HUES48 (cell line): ENCODE measurements at regions not wholly inside any gene's neighbourhood (a gene's known extent, or its start where the extent isn't known, plus 50 kb on each side); places are given as distances from the start of the nearest gene placed in this dataset.
"Not testable (repeated sequence)": the region's sequence is repeated elsewhere in the genome, so short reads cannot be mapped to it uniquely, and the experiment has no call there.

Experiments
- H3K27ac ChIP-seq: one replicate; pipeline ENCODE4 v1.7.0; 2013; ENCODE audit warnings: low read depth, low read length, inconsistent platforms
- H3K27me3 ChIP-seq: 2 replicates; pipeline ENCODE4 v1.6.1; 2013; ENCODE audit warnings: mild to moderate bottlenecking, low read length; ENCODE audit not compliant: control insufficient read depth, insufficient read depth
- H3K36me3 ChIP-seq: 2 replicates; pipeline ENCODE4 v1.6.1; 2013; ENCODE audit warnings: low read length; ENCODE audit not compliant: control insufficient read depth, insufficient read depth
- H3K4me1 ChIP-seq: 2 replicates; pipeline ENCODE4 v1.6.1; 2013; ENCODE audit warnings: mild to moderate bottlenecking, low read length; ENCODE audit not compliant: control insufficient read depth, insufficient read depth
- H3K4me3 ChIP-seq: 2 replicates; pipeline ENCODE4 v1.5.1; 2013; ENCODE audit warnings: mild to moderate bottlenecking, low read depth, low read length
- H3K9ac ChIP-seq: 2 replicates; pipeline ENCODE4 v1.6.1; 2013; ENCODE audit warnings: mild to moderate bottlenecking, low read depth, low read length, moderate library complexity
- H3K9me3 ChIP-seq: 2 replicates; pipeline ENCODE4 v1.6.1; 2013; ENCODE audit warnings: low read length; ENCODE audit not compliant: control insufficient read depth, insufficient read depth

- Histone ChIP-seq H3K27ac (no peak overlapping the region), H3K9ac (no peak overlapping the region), H3K9me3 (no peaks in the 10 kb centered on the region), H3K27me3 (no peaks in the 10 kb centered on the region), H3K36me3 (no peaks in the 10 kb centered on the region), H3K4me3 (no peak overlapping the region), H3K4me1 (no peaks in the 10 kb centered on the region)
These were observed 739.5 kb upstream of the SLC39A10 start for GRCh38 chr2:194917519-194917918.

GRCh38 chr2:194915485-194915884, 741.5 kb upstream of the SLC39A10 start:
- H3K27me3 ChIP-seq: no peaks in the 10 kb centered on the region
- H3K4me3 ChIP-seq: no peak overlapping the region
- H3K36me3 ChIP-seq: no peaks in the 10 kb centered on the region
- H3K27ac ChIP-seq: no peak overlapping the region
- no peaks in the 10 kb centered on the region for H3K4me1 ChIP-seq
- H3K9me3 ChIP-seq: no peaks in the 10 kb centered on the region
- H3K9ac ChIP-seq: no peak overlapping the region

GRCh38 chr2:194907569-194907968, 749.5 kb upstream of the SLC39A10 start:
- H3K4me1 ChIP-seq: no peaks in the 10 kb centered on the region
- H3K27me3 ChIP-seq: no peaks in the 10 kb centered on the region
- H3K4me3 ChIP-seq: no peak overlapping the region
- no peak overlapping the region for H3K9ac ChIP-seq
- no peaks in the 10 kb centered on the region for H3K36me3 ChIP-seq
- H3K27ac ChIP-seq: no peak overlapping the region
- H3K9me3 ChIP-seq: no peaks in the 10 kb centered on the region

- no peaks in the 10 kb centered on the region for H3K36me3 ChIP-seq
- H3K4me3 ChIP-seq: no peak overlapping the region
- H3K27ac ChIP-seq: no peak overlapping the region
- H3K27me3 ChIP-seq: no peaks in the 10 kb centered on the region
- H3K4me1 ChIP-seq: no peaks in the 10 kb centered on the region
- no peak overlapping the region for H3K9ac ChIP-seq
- H3K9me3 ChIP-seq: no peaks in the 10 kb centered on the region
These were observed 760.2 kb upstream of the SLC39A10 start for GRCh38 chr2:194896871-194897270.

- no peaks in the 10 kb centered on the region for H3K36me3 ChIP-seq
- H3K9me3 ChIP-seq: no peaks in the 10 kb centered on the region
- no peaks in the 10 kb centered on the region for H3K27me3 ChIP-seq
- H3K4me3 ChIP-seq: no peak overlapping the region
- H3K9ac ChIP-seq: no peak overlapping the region
- H3K4me1 ChIP-seq: no peaks in the 10 kb centered on the region
- H3K27ac ChIP-seq: no peak overlapping the region
These were observed 773.3 kb upstream of the SLC39A10 start for GRCh38 chr2:194883711-194884110.

GRCh38 chr2:194870974-194871535, 786.0 kb upstream of the SLC39A10 start:
- no peak overlapping the region for H3K9ac ChIP-seq
- H3K4me3 ChIP-seq: no peak overlapping the region
- H3K4me1 ChIP-seq: no peaks in the 10 kb centered on the region
- H3K9me3 ChIP-seq: no peaks in the 10 kb centered on the region
- H3K27ac ChIP-seq: no peak overlapping the region
- no peaks in the 10 kb centered on the region for H3K27me3 ChIP-seq
- no peaks in the 10 kb centered on the region for H3K36me3 ChIP-seq

GRCh38 chr2:194867328-194867727, 789.7 kb upstream of the SLC39A10 start:
- Histone ChIP-seq H3K9me3 (no peaks in the 10 kb centered on the region), H3K27ac (no peak overlapping the region), H3K4me3 (no peak overlapping the region), H3K27me3 (no peaks in the 10 kb centered on the region), H3K4me1 (no peaks in the 10 kb centered on the region), H3K36me3 (no peaks in the 10 kb centered on the region), H3K9ac (no peak overlapping the region)

- Histone ChIP-seq H3K36me3 (no peaks in the 10 kb centered on the region), H3K9me3 (no peaks in the 10 kb centered on the region), H3K4me1 (no peaks in the 10 kb centered on the region), H3K27me3 (no peaks in the 10 kb centered on the region), H3K4me3 (no peak overlapping the region), H3K27ac (no peak overlapping the region), H3K9ac (no peak overlapping the region)
These were observed 802.1 kb upstream of the SLC39A10 start for GRCh38 chr2:194854941-194855340.

GRCh38 chr2:194842871-194843270, 814.2 kb upstream of the SLC39A10 start:
- no peaks in the 10 kb centered on the region for H3K4me1 ChIP-seq
- H3K9me3 ChIP-seq: no peaks in the 10 kb centered on the region
- no peak overlapping the region for H3K9ac ChIP-seq

GRCh38 chr2:194834371-194834770, 822.7 kb upstream of the SLC39A10 start:
- not testable (repeated sequence) for H3K9ac ChIP-seq, H3K36me3 ChIP-seq, H3K4me3 ChIP-seq, H3K27me3 ChIP-seq, H3K4me1 ChIP-seq, H3K27ac ChIP-seq, H3K9me3 ChIP-seq

More at GRCh38 chr2:194842871-194843270, 814.2 kb upstream of the SLC39A10 start:
- Histone ChIP-seq H3K27ac (no peak overlapping the region), H3K36me3 (no peaks in the 10 kb centered on the region), H3K4me3 (no peak overlapping the region), H3K27me3 (no peaks in the 10 kb centered on the region)

GRCh38 chr2:194826241-194826640, 830.8 kb upstream of the SLC39A10 start:
- no peak overlapping the region for H3K4me3 ChIP-seq
- H3K4me1 ChIP-seq: no peaks in the 10 kb centered on the region
- H3K9ac ChIP-seq: no peak overlapping the region
- no peaks in the 10 kb centered on the region for H3K36me3 ChIP-seq
- no peaks in the 10 kb centered on the region for H3K27me3 ChIP-seq
- H3K27ac ChIP-seq: no peak overlapping the region
- H3K9me3 ChIP-seq: no peaks in the 10 kb centered on the region

GRCh38 chr2:194824450-194824849, 832.6 kb upstream of the SLC39A10 start:
- Histone ChIP-seq H3K36me3 (no peaks in the 10 kb centered on the region), H3K27ac (no peak overlapping the region), H3K4me3 (no peak overlapping the region), H3K9ac (no peak overlapping the region), H3K4me1 (no peaks in the 10 kb centered on the region), H3K9me3 (no peaks in the 10 kb centered on the region), H3K27me3 (no peaks in the 10 kb centered on the region)
